A549 (cell line): ENCODE measurements at regions not wholly inside any gene's neighbourhood (a gene's known extent, or its start where the extent isn't known, plus 50 kb on each side); places are given as distances from the start of the nearest gene placed in this dataset.

Experiments
- ATAC-seq, 2 experiments: fragments of 200-7000 bp in 1 of 2; fragments of >200 bp in 1 of 2; cut with Nextera tagmentation in 1 of 2; cut with Tn5 transposase in 1 of 2; 3 replicates each; pipeline versions ENCODE4 v1.8.0 to v1.9.1; 2018 to 2020; ENCODE audit warnings: mild to moderate bottlenecking in 1 of 2, moderate library complexity in 1 of 2
- CTCF ChIA-PET: fragments of 300-600 bp; sonication (Branson Sonifier 250); formaldehyde crosslinking; extraction: SDS; loops from one replicate; lab custom pipeline; 2021; ENCODE audit warnings: antibody characterized with exemption, inconsistent platforms; lab: Yijun Ruan, JAX
- POLR2A ChIA-PET: fragments of 350-600 bp; formaldehyde crosslinking; extraction: SDS; loops from one replicate; lab custom pipeline; 2021; ENCODE audit warnings: antibody characterized with exemption, inconsistent platforms; lab: Yijun Ruan, JAX
- DNase-seq, 2 experiments: peaks; one replicate each; pipeline versions ENCODE4 v3.0.0 to v3.0.0-alpha.2; 2011 to 2016; ENCODE audit warnings: low read depth in 1 of 2, low spot score in 1 of 2
- FAIRE-seq: peaks from 2 replicates; lab custom pipeline; 2011; peaks lifted over from hg19 to GRCh38; lab: Jason Lieb, UNC
- H3K27ac ChIP-seq, 2 experiments: fragments of >200 bp; sonication (Bioruptor Twin); formaldehyde crosslinking; 3 replicates each; pipeline ENCODE4 v1.5.1; 2016 to 2017
- H3K4me1 ChIP-seq: fragments of >200 bp; sonication (Bioruptor Twin); formaldehyde crosslinking; 3 replicates; pipeline ENCODE4 v1.6.1; 2016
- H3K4me2 ChIP-seq: fragments of >200 bp; sonication (Bioruptor Twin); formaldehyde crosslinking; 3 replicates; pipeline ENCODE4 v1.6.1; 2016
- H3K4me3 ChIP-seq: fragments of >200 bp; sonication (Bioruptor Twin); formaldehyde crosslinking; 3 replicates; pipeline ENCODE4 v1.5.1; 2016
- H3K9me3 ChIP-seq: fragments of >200 bp; sonication (Bioruptor Twin); formaldehyde crosslinking; 3 replicates; pipeline ENCODE4 v1.6.1; 2016
- ATOH8 ChIP-seq: fragments of 250-450 bp; sonication (Bioruptor Pico); IDR thresholded peaks from 2 replicates; pipeline ENCODE4 v1.5.0; 2020; ENCODE audit warnings: low read depth, mild to moderate bottlenecking, moderate library complexity
- CBX2 ChIP-seq: fragments of 200-600 bp; sonication (generic); IDR thresholded peaks from 2 replicates; pipeline ENCODE4 v1.6.1; 2016; ENCODE audit warnings: low read depth, mild to moderate bottlenecking, borderline replicate concordance
- CBX8 ChIP-seq: fragments of 200-600 bp; sonication (generic); IDR thresholded peaks from 2 replicates; pipeline ENCODE4 v1.6.1; 2016
- CTCF ChIP-seq: fragments of >200 bp; sonication (Bioruptor Twin); formaldehyde crosslinking; IDR thresholded peaks from 3 replicates; pipeline ENCODE4 v1.5.1; 2016
- E2F6 ChIP-seq: IDR thresholded peaks from 2 replicates; pipeline ENCODE4 v1.6.1; 2012; ENCODE audit warnings: low read depth, borderline replicate concordance
- EHF ChIP-seq: fragments of 250-450 bp; sonication (Bioruptor Pico); IDR thresholded peaks from 2 replicates; pipeline ENCODE4 v1.5.0; 2020; ENCODE audit warnings: mild to moderate bottlenecking
- EHMT2 ChIP-seq: fragments of 200-600 bp; sonication (generic); IDR thresholded peaks from 2 replicates; pipeline ENCODE4 v1.6.1; 2016; ENCODE audit warnings: antibody characterized with exemption, low read depth, mild to moderate bottlenecking, moderate library complexity
- EP300 ChIP-seq, 2 experiments: fragments of >200 bp; sonication (Bioruptor Twin); formaldehyde crosslinking; IDR thresholded peaks; 2 replicates in 1 of 2; 3 replicates in 1 of 2; pipeline ENCODE4 v1.6.1; 2016 to 2017
- ESRRA ChIP-seq: fragments of 150-350 bp; IDR thresholded peaks from 2 replicates; pipeline ENCODE4 v1.6.1; 2014; ENCODE audit warnings: mild to moderate bottlenecking, low read length, borderline replicate concordance
- FOSB ChIP-seq: fragments of 250-450 bp; sonication (Bioruptor Pico); IDR thresholded peaks from 2 replicates; pipeline ENCODE4 v1.5.0; 2020; ENCODE audit warnings: mild to moderate bottlenecking, moderate library complexity
- FOSL2 ChIP-seq, 2 experiments: fragments of 450-650 bp in 1 of 2; fragments of >200 bp in 1 of 2; sonication (Bioruptor Twin) in 1 of 2; formaldehyde crosslinking; IDR thresholded peaks; 2 replicates each; pipeline versions ENCODE4 v1.5.0 to v1.6.1; 2016 to 2020; ENCODE audit warnings: mild to moderate bottlenecking in 1 of 2, moderate library complexity in 1 of 2
- FOXS1 ChIP-seq: fragments of 250-450 bp; sonication (Bioruptor Pico); IDR thresholded peaks from 2 replicates; pipeline ENCODE4 v1.5.0; 2020; ENCODE audit warnings: mild to moderate bottlenecking, moderate library complexity
- GATA3 ChIP-seq: IDR thresholded peaks from 2 replicates; pipeline ENCODE4 v1.6.1; 2012; ENCODE audit warnings: borderline replicate concordance
- HDAC2 ChIP-seq: fragments of 200-600 bp; sonication (generic); IDR thresholded peaks from 2 replicates; pipeline ENCODE4 v1.6.1; 2016
- JUNB ChIP-seq: fragments of >200 bp; sonication (Bioruptor Twin); formaldehyde crosslinking; IDR thresholded peaks from 2 replicates; pipeline ENCODE4 v1.6.1; 2016
- KDM1A ChIP-seq: fragments of 200-600 bp; sonication (generic); IDR thresholded peaks from 2 replicates; pipeline ENCODE4 v1.6.1; 2016; ENCODE audit warnings: low read depth, mild to moderate bottlenecking
- KDM5A ChIP-seq: fragments of 200-600 bp; sonication (generic); IDR thresholded peaks from 2 replicates; pipeline ENCODE4 v1.6.1; 2016; ENCODE audit warnings: antibody characterized with exemption, mild to moderate bottlenecking
- MAFK ChIP-seq: fragments of 450-650 bp; IDR thresholded peaks from 2 replicates; pipeline ENCODE4 v1.6.1; 2014; ENCODE audit not compliant: partially characterized antibody
- MAZ ChIP-seq: fragments of 150-350 bp; IDR thresholded peaks from 2 replicates; pipeline ENCODE4 v1.6.1; 2014; ENCODE audit warnings: antibody characterized with exemption, low read depth, low read length, borderline replicate concordance
- MYC ChIP-seq: IDR thresholded peaks from 2 replicates; pipeline ENCODE4 v1.6.1; 2012; ENCODE audit warnings: mild to moderate bottlenecking, inconsistent platforms, low read length, improper control_type of control experiment, borderline replicate concordance
- NFE2L2 ChIP-seq: fragments of 150-350 bp; conservative IDR thresholded peaks from 2 replicates; pipeline ENCODE4 v1.6.1; 2014; ENCODE audit warnings: low read length
- NR3C1 ChIP-seq: fragments of >200 bp; sonication (Bioruptor Twin); formaldehyde crosslinking; IDR thresholded peaks from 3 replicates; pipeline ENCODE4 v1.6.1; 2017
- PBX3 ChIP-seq: IDR thresholded peaks from 2 replicates; pipeline ENCODE4 v1.6.1; 2012
- POLR2A ChIP-seq: IDR thresholded peaks from 2 replicates; pipeline ENCODE4 v1.6.1; 2012; ENCODE audit warnings: mild to moderate bottlenecking, low read length
- POLR2AphosphoS2 ChIP-seq: conservative IDR thresholded peaks from 2 replicates; pipeline ENCODE4 v1.6.1; 2012; ENCODE audit warnings: low read length, improper control_type of control experiment, inconsistent platforms
- RAD21 ChIP-seq, 2 experiments: fragments of >200 bp in 1 of 2; sonication (Bioruptor Twin) in 1 of 2; formaldehyde crosslinking in 1 of 2; IDR thresholded peaks in 1 of 2; conservative IDR thresholded peaks in 1 of 2; 2 replicates in 1 of 2; 3 replicates in 1 of 2; pipeline ENCODE4 v1.6.1; 2012 to 2018; ENCODE audit warnings: inconsistent platforms in 1 of 2
- RARB ChIP-seq: fragments of 250-450 bp; sonication (Bioruptor Pico); IDR thresholded peaks from 2 replicates; pipeline ENCODE4 v1.8.0; 2021; ENCODE audit warnings: mild to moderate bottlenecking, moderate library complexity
- RCOR1 ChIP-seq: fragments of 150-350 bp; IDR thresholded peaks from 2 replicates; pipeline ENCODE4 v1.6.1; 2014; ENCODE audit warnings: antibody characterized with exemption, low read length, low read depth
- RFX5 ChIP-seq: fragments of 450-650 bp; IDR thresholded peaks from 2 replicates; pipeline ENCODE4 v1.7.1; 2014; ENCODE audit warnings: antibody characterized with exemption, mild to moderate bottlenecking, moderate library complexity
- SREBF2 ChIP-seq: fragments of 450-650 bp; IDR thresholded peaks from 2 replicates; pipeline ENCODE4 v1.6.1; 2014; ENCODE audit warnings: mild to moderate bottlenecking, moderate library complexity
- ZFP36 ChIP-seq: fragments of 450-650 bp; IDR thresholded peaks from 2 replicates; pipeline ENCODE4 v1.6.1; 2014; ENCODE audit warnings: borderline replicate concordance; ENCODE audit not compliant: partially characterized antibody
- WGBS: methylation state at CpG from one replicate; pipeline ENCODE4 v1.1.6; 2017; ENCODE audit errors: missing lambda C conversion rate; 5-methylcytosine and 5-hydroxymethylcytosine counted together

- CTCF ChIA-PET: no interaction called here
- H3K4me3 ChIP-seq: no peak overlapping the region
- FAIRE-seq (no peak), DNase-seq (no peak), ATAC-seq (no peak)
- WGBS: 6% methylated on average over 7 of the region's 7 CpGs
- H3K4me2 ChIP-seq: no peak overlapping the region
- H3K9me3 ChIP-seq: no peaks in the 10 kb centered on the region
- POLR2A ChIA-PET: no interaction called here
- no peak overlapping the region for H3K27ac ChIP-seq
- no peaks in the 10 kb centered on the region for H3K4me1 ChIP-seq
- TF ChIP-seq MAZ: no peak
- TF ChIP-seq SREBF2: no peak
- no peak for TF ChIP-seq PBX3
Observed at GRCh38 chr7:9017286-9017685, 583.9 kb downstream of the NXPH1 start.

- H3K4me2 ChIP-seq: no peak overlapping the region
- no peak for TF ChIP-seq NR3C1
- no peak for TF ChIP-seq RAD21 (conservative IDR thresholded peaks at IDR 0.05 in 1 of 2, IDR thresholded peaks at IDR 0.05 in 1 of 2)
- no peak for TF ChIP-seq HDAC2
- TF ChIP-seq JUNB: no peak
- TF ChIP-seq POLR2A: no peak
- TF ChIP-seq E2F6: no peak
- no peak for TF ChIP-seq NFE2L2
- TF ChIP-seq RCOR1: no peak
- no peak for TF ChIP-seq ZFP36
- TF ChIP-seq MAFK: no peak
- no peak for TF ChIP-seq EHF
- TF ChIP-seq CBX8: no peak
- no peak for TF ChIP-seq KDM1A
- no peak for TF ChIP-seq RARB (CRISPR knock-in tag)
- no peak for TF ChIP-seq CTCF
- no peak for TF ChIP-seq KDM5A
- TF ChIP-seq FOXS1 (CRISPR knock-in tag): no peak
- TF ChIP-seq POLR2AphosphoS2: no peak
- no peak for TF ChIP-seq CBX2
- POLR2A ChIA-PET: no interaction called here
- CTCF ChIA-PET: interaction anchor here (0.6 kb wide), 1 partner anchor 32 kb away, joined by 6 read pairs; no protein-coding TSS in a partner anchor
- FAIRE-seq (no peak), DNase-seq (no peak), ATAC-seq (no peak)
- WGBS: 0% methylated on average over 1 of the region's 1 CpG
- no peaks in the 10 kb centered on the region for H3K4me1 ChIP-seq
- no peaks in the 10 kb centered on the region for H3K9me3 ChIP-seq
- no peak overlapping the region for H3K27ac ChIP-seq
- H3K4me3 ChIP-seq: no peak overlapping the region
Observed at GRCh38 chr7:9022456-9022855, 589.0 kb downstream of the NXPH1 start.

- FAIRE-seq: no peak
- Histone ChIP-seq H3K4me2 (no peak overlapping the region), H3K4me3 (no peak overlapping the region), H3K4me1 (no peaks in the 10 kb centered on the region), H3K27ac (no peak overlapping the region), H3K9me3 (no peaks in the 10 kb centered on the region)
- 2% methylated on average over 5 of the region's 5 CpGs for WGBS
- DNase-seq: no peak
- ChIA-PET CTCF (no interaction called here), POLR2A (no interaction called here)
- no peak for ATAC-seq
- TF ChIP-seq GATA3 (no peak), EHMT2 (no peak), POLR2A (no peak), NFE2L2 (no peak), RCOR1 (no peak), MYC (no peak), KDM5A (no peak), FOSB (no peak), ESRRA (no peak), JUNB (no peak), ATOH8 (CRISPR knock-in tag) (no peak), PBX3 (no peak), RFX5 (no peak), EP300 (IDR thresholded peaks at IDR 0.05) (no peak), FOSL2 (IDR thresholded peaks at IDR 0.05) (no peak), FOSL2 (CRISPR knock-in tag; IDR thresholded peaks at IDR 0.05) (no peak), RAD21 (conservative IDR thresholded peaks at IDR 0.05 in 1 of 2, IDR thresholded peaks at IDR 0.05 in 1 of 2) (no peak)
Observed at GRCh38 chr7:9023675-9024294, 590.4 kb downstream of the NXPH1 start.
